Fibroblast of villous mesenchyme (primary cell): ENCODE measurements at regions not wholly inside any gene's neighbourhood (a gene's known extent, or its start where the extent isn't known, plus 50 kb on each side); places are given as distances from the start of the nearest gene placed in this dataset.

ENCODE experiments used
- DNase-seq: peaks from one replicate; pipeline ENCODE4 v3.0.0-alpha.2; 2010; ENCODE audit warnings: low read depth
- H3K4me3 ChIP-seq: 2 replicates; pipeline ENCODE4 v1.5.1; 2011; ENCODE audit warnings: low read depth, mild to moderate bottlenecking, low read length
- CTCF ChIP-seq: IDR thresholded peaks from 2 replicates; pipeline ENCODE4 v1.5.1; 2012; ENCODE audit warnings: low read depth, mild to moderate bottlenecking, low read length; ENCODE audit not compliant: insufficient read depth

DNA sequence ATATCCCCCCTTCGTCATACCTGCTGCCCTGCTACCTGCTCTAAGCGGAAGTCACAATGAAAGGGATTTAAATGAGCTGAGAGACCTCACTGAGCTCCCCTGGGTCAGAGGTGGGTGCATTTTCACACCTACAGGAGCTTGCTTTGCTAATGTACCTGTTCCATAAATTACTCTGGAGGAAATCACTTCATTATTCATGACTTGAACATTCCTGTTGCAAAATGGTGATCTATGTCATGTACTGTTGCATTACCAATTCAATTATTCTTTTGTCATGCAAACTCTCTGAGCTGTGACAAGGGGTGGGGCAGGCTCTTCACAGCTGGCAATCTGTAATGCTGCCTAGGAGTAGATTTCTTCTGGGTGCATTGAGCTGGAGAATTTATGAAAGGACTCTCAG, 761.3 kb downstream of the TSN start:
- DNase-seq, result no peak
- no peak overlapping the region for H3K4me3 ChIP-seq
- no peak for TF ChIP-seq CTCF

DNA sequence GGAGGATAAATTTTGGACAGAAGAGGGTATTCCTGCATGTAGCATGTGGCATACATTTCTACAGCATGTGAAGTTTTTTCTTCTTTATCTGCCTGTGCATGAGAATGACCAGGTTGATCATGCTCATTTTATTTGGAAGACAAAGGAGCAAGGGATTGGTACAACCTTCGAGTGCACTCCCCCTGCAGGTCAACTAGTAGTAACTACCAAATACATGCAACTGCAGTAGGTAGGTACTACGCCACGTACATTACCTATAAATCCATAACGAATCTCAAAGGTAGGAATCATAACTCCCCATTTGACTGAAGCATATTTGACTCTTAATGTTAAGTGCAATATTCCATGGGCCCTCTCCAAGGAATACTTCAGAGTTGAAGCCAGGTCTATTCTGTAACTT, 763.9 kb downstream of the TSN start:
- TF ChIP-seq CTCF, result peak; percentile 23
- no peak overlapping the region for H3K4me3 ChIP-seq
- DNase-seq, result no peak

DNA sequence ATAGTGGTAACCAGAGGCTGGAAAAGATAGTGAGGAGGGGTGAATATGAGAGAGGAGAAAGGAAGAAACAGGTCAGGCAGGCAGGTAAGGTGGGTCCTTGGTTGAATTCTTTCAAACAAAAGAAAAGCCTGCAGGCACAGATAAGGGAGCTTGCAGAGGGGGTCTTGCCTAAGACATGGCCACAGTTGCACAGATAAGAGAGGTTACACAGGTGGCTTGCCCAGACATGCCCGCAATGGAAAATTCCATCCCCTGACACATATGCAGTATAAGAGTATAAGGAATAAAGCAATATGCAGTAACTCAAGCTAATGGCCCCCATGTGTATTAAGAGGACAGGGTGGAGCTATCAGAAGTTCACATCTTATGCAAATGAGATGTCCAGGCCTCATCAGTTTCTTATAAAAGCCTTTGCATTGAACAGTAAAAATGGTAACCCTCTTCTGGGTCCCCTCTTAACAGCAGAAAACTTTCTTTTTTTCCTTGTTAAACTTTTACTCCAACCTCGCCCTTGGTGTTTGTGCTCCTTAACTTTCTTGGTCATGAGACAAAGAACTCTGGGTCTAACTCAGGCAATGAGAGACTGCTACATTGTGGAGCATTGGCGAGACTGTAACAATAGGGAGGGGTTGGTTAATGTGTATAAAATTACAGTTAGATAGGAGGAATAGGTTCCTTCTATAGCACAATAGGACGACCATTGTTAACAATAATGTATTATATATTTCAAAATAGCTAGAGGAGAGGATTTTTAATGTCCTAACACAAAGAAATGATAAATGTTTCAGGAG, 764.6 kb downstream of the TSN start:
- TF ChIP-seq CTCF, result no peak
- no peak overlapping the region for H3K4me3 ChIP-seq
- DNase-seq, result no peak

- no peak for DNase-seq
- no peak for TF ChIP-seq CTCF
- H3K4me3 ChIP-seq, result no peak overlapping the region
These were observed 767.7 kb downstream of the TSN start for GRCh38 chr2:122523143-122523542.

DNA sequence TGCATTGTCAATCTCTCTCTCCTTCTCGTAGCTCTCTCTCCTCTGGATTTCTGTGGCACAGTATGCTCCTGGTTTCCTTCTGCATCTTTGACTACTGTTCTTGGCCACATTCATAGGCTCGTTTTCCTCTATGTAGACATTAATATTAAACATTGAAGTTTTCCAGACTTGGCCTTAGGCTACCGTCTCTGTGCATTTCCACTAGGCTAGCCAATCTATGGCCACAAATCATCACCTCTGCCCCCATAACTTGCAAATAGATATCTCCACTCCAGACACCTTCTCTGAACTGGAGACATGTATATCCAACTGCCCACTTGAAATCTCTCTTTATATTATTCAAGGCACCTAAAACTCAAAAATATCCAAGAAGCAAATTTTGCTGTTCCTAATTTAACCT, 768.5 kb downstream of the TSN start:
- TF ChIP-seq CTCF, result no peak
- no peak overlapping the region for H3K4me3 ChIP-seq
- DNase-seq, result no peak

GRCh38 chr2:122525336-122525735, 769.9 kb downstream of the TSN start:
- TF ChIP-seq CTCF, result no peak
- peak; percentile 69 for DNase-seq
- no peak overlapping the region for H3K4me3 ChIP-seq

DNA sequence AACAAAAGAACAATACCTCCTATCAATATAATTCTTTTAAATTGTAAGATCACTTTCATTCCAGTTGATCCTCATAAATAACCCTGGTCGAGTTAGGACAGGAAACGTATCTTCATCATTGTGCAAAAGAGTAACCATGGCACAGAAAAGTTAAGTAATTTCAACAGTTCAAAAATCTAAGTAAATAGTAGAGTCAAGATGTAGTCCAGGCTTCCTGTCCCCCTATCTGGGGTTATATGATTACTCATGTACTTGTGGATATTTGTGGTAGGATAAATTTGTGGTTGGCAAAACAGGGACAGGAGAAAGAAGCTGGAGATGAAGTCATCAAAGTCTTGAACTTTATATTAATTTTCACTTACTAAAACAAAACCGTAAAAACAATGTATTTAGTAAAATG, 772.6 kb downstream of the TSN start:
- no peak for TF ChIP-seq CTCF
- DNase-seq, result peak; percentile 82
- no peak overlapping the region for H3K4me3 ChIP-seq
